IPS-NIHi7 (cell line): ENCODE measurements at regions not wholly inside any gene's neighbourhood (a gene's known extent, or its start where the extent isn't known, plus 50 kb on each side); places are given as distances from the start of the nearest gene placed in this dataset.
"Not testable (repeated sequence)": the region's sequence is repeated elsewhere in the genome, so short reads cannot be mapped to it uniquely, and the experiment has no call there.

ENCODE experiments used
- DNase-seq: peaks from one replicate; pipeline ENCODE4 v3.0.0; 2012; ENCODE audit warnings: mixed read lengths; ENCODE audit errors: extremely low spot score

DNA sequence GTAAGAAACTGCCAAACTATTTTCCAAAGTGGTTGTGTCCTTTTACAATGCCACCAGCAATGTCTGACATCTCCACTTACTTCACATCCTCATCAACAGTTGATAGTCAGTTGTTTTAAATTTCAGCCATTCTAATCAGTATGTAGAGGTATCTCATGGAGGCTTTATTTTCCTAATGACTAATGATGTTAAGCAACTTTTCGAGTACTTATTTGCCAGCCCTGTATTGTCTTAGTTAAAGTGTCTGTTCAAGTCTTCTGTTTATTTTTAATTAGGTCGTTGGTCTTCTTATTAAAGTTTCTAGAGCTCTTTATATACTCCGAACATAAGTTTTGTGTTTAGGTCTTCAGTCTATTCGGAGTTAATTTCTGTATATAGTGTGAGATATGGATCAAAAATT is 54.9 kb upstream of the NBPF12 start:
- not testable (repeated sequence) for DNase-seq

DNA sequence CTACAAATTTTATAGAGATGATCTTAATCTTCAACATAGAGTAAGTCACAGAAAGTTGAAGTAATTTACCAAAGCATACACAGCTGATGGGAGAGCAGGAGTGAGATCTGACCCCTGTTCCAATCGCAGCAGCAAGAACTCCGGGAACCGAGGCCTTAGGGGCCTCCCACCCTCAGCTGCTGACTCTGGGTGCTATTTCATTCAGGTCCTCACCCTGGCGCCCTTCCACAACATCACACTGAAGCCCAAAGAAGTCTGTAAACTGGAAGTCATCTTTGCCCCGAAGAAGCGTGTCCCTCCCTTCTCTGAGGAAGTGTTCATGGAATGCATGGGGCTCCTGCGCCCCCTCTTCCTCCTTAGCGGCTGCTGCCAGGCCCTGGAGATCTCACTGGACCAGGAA is 57.0 kb upstream of the NBPF12 start:
- not testable (repeated sequence) for DNase-seq

DNA sequence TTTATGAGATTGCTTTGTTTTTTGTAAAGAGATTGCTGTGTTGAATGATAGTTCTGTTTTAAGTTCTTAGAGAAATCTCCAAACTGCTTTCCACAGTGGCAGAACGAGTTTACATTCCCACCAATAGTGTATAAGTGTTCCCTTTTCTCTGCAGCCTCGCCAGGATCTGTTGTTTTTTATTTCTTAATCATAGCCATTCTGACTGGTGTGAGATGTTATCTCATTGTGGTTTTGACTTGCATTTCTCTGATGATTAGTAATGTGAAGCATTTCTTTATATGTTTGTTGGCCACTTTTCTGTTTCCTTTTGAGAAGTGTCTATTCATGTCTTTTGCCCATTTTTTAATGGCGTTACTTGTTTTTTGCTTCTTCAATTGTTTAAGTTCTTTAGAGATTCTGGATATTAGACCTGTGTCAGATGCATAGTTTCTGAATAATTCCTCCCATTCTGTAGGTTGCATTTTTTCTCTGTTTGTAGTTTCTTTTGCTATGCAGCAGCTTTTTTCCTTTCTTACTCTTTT is 74.3 kb upstream of the NBPF12 start:
- DNase-seq: not testable (repeated sequence)

DNA sequence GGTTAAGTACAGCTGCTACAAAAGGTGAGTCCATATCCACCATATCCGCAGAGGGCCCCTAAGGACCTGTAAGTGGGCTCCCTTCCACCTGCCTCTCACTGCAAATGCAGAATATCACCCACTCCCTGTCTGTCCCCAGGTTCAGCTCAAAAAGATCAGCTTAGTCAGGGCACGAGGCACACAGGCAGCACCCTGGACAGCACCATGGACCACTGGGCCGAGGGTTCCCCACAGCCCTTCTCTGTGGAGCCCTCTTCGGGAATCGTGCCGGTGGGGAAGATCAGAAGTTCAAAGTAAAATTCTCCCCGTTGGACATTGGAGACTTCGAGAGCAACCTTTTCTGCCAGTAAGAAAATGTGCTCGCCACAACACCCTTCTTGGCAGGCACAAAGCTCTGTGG is 85.0 kb upstream of the NBPF12 start:
- not testable (repeated sequence) for DNase-seq

DNA sequence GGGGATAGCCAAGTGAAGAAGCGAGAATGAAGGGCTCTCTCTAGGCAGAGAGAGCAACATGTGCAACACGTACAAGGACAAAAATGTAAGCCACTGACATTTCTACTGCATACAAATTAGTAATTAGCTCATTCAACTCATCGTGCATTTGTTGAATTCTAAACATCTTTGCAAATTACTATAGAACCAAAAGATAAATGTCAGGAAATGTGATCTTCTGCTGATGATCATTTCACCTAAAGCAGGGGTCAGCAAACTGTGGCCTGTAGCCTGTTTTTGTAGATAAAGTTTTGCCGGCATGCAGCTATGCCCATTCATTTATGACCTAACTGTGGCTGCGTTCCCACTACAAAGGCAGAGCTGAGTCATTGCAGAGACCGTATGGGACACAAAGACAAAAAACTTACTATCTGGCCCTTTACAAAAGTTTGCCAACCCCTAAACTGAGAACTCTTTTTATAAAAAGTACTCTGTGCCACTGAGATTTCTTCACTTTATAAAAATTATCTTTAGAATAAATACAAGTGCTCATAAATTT is 87.7 kb upstream of the NBPF12 start:
- not testable (repeated sequence) for DNase-seq

DNA sequence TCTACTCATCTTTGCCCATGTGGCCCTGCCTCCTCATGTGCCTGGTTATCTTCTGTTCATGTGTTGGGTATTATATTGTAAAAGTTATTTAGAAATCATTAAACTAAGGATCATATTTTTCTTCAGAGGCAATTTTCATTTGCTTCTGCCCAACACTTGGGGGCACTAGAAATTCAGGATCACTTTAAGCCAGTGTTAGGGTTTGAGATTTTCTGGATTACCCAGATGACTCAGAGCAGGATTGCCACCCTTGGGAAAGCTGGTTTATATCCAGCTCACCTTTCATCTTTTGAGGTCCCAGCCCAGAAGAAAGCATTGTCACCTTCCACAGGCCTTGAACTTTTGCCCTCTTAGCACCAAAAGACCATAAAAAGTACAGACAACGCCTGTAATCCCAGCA is 99.4 kb upstream of the NBPF12 start:
- not testable (repeated sequence) for DNase-seq

DNA sequence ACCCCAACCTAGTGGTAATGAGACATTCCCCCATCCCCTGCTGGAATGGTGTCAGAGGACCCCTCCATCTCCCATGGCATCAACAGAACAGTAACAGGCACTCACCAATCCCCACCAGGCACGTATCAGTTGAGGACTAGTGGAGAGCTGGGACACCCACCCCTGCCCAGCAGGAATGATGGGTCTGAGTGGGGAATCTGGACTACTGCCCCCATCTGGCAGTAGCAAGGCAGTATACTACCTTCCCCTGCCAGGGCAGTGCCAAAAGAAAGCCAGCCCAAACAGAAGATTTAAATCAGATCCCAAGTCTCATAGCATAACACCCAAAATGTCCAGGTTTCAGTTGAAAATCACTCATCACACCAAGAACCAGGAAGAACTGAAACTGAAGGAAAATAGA is 111.2 kb upstream of the NBPF12 start:
- not testable (repeated sequence) for DNase-seq

DNA sequence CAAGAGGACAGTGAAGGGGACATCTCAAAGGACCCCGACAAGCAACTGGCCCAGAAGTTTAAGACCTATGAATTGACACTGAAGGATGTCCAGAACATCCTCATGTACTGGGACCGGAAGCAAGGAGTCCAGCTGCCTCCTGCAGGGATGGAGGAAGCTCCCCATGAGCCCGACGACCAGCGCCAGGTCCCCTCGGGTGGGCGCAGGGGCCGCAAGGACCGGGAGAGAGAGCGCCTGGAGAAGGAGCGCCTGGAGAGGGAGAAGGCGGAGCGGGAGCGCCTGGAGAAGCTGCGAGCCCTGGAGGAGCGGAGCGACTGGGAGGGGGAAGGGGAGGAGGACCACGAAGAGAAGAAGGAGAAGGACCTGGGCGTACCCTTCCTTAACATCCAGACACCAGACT is 143.9 kb upstream of the NBPF12 start:
- not testable (repeated sequence) for DNase-seq

DNA sequence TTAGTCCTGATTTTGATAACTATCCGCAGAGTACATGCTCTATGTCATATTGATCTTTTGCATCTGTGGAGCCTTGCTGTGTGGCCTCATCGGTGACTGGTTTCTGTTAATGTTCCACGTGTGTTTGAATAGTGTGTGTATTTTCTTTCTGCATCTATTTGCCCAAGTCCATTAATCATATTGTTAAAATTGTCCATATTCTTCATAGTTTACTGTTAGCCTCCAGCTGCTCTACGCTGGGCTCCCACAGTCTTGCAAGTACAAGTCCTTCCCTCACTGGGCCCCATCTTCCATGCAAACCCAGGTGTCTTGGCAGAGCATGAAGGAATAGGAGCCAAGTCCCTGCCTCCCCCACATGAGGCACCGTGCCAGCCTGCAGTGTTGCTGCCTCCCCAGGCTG is 145.4 kb upstream of the NBPF12 start:
- DNase-seq: not testable (repeated sequence)

DNA sequence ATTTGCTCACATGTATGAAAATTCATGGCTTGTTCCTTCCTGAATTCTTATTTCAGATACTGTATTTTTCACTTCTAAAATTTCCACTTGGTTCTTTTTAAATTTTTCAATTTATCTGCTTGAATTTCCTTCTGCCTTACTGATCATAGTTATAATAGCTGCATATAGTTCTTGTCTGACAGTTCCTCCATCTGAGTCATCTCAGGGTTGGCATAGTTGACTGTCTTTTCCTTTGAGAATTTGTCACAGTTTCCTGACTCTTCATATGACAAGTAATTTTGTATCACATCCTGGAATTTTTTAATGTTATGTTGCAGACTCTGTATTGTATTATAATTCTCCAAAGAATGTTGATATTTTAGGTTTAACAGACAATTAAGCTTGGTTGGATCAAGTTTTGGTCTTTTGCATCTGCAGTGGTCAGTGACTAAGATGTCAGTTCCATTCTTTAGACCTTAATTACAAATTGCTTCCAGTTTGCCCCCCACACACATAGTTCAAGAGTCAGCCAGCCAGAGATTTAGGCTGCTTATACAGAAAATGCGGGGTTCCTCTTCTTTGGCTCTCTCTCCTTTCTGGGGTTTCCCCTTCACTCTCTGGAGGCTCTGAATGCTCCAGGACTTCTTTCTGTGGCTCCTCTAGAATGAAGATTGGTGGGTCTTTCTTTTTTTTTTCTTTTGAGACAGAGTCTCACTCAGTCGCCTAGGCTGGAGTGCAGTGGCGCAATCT is 153.7 kb upstream of the NBPF12 start:
- not testable (repeated sequence) for DNase-seq

DNA sequence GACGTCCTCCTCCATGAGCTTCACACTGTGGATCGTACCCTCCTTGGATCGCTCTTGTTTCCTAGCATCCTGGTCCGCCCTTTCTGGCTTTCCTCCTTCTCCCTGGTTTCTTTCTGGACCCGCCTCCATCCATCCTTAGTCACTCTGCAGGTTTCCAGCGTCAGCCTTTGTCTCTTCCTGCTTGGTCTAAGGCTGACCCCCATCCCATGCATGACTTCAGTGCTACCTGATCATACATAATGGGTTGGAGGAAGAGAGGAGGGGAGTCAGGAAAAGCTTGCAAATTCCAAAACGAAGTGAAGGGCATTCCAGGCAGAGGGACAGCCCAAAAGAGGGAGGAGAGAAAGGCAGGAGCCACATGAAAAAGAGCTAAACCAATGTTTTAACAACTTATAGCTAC is 156.9 kb upstream of the NBPF12 start:
- DNase-seq: not testable (repeated sequence)

DNA sequence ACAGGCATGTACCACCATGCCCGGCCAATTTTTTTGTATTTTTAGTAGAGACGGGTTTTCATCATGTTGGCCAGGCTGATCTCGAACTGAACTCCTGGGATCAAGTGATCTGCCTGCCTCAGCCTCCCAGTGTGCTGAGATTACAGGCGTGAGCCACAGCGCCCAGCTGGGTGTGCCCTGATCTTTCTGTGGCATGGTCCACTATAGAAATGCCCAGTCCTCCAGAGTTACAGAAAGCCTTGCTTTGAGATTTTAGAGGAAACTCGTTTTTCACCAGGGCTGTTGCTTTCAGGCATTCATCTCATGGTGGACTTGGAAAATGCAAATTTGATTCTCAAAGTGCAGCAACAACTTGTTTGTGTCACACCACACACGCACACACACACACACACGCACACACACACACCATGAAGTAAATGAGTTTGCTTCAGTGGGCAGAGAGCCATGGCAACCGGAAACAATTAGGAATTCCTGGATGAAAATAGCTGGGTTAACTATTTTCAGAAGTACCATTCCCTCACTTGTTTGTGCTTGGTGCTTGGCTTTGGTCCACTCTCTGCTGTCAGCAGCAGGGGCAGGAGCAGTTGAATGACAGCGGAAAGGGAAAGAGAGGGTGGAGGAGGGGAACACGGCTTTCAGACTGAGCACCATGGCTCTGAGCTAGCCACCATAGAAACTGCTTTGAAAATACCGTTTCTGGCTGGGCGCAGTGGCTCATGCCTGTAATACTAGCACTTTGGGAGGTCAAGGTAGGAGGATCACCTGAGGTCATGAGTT is 160.1 kb upstream of the NBPF12 start:
- DNase-seq: not testable (repeated sequence)

DNA sequence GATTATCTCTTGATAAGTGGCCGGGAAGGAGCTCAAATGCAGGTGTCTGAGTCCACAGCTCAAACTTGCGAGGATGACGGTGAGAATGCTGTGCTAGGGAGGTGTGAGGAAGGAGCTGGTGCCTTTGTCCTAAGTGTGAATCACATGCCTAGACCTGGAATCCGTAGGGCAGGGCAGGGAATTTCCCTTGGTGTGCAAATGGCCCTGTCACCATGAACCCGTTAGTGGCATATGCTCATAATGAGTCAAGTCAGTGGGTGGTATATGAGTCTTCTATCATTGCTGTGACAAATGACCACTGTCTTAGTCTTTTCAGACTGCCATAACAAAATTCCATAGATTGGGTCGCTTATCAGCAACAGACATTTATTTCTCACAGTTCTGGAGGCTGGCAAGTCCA is 163.1 kb upstream of the NBPF12 start:
- not testable (repeated sequence) for DNase-seq

DNA sequence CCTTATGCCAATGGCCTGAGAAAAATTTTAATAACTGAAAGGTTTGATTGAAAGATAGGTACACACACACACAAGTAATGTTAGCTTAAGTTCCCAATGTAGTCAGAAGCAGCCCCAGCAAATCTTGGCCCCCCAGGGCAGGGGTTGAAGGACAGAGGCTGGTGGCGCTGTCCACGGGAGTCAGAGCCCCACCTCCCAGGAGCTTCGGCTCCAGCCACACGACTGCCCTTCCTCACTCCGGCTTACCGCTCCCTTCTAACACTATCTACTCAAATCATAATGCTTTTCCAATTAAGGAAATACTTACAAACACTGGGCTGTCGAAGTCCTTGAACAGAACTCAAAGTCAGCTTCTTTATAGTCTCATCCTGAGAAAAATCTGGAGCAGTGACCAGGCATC is 163.9 kb upstream of the NBPF12 start:
- not testable (repeated sequence) for DNase-seq

DNA sequence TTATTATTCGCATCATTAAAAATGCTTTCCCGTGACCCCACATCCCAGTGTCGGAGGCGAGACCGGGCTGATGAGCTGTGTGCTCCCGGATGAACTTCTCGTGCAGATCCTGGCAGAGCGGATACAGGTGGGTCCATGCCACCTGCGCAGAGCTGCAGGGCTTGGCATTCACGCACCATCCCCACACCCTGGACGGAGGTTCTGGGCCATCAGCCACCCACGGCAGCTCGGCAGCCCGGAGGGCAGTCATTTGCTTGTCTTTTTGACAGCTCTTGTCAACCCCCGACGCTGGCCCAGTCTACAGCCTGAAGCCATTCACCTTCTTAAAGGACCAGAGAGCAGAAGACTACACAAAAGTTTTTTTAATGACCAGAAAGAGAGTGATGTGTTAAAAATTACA is 166.7 kb upstream of the NBPF12 start:
- DNase-seq: not testable (repeated sequence)

DNA sequence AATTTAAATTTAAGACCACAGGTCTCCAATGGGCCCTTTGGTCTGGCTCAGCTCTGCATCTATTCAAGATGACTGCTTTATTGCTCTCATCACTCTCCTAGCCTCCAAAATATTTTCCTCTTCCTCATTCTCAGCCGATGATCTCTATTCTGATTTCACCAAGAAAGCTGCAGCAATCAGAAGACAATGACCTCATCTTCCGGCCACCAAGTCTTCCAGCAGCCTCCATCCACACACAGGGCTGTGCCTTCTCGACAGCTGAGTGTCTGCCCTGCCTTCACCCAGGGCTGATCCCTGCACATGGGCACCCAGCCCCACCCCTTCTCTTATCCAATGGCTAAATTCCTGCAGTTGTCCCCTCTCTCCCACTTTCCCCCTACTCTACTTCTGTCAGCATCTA is 167.1 kb upstream of the NBPF12 start:
- not testable (repeated sequence) for DNase-seq

DNA sequence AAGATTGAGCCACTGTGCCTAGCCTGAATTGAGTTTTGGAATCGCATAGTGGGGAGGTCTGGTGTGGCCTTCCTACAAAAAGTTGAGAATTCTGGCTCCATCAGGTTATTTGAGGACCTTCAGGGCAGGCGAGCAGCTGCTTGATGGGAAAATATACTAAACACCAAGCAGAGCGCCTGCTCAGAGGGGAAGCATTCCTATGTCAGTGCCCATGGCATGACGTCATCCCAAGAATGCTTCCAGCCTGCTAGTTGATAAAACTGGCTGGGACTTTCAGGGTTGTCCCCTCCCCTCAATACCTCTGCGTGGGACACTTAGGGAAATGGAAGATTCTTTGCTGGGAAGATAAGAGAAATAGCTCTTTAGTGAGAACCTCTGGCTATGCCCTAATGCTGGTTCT is 174.9 kb upstream of the NBPF12 start:
- DNase-seq: not testable (repeated sequence)

DNA sequence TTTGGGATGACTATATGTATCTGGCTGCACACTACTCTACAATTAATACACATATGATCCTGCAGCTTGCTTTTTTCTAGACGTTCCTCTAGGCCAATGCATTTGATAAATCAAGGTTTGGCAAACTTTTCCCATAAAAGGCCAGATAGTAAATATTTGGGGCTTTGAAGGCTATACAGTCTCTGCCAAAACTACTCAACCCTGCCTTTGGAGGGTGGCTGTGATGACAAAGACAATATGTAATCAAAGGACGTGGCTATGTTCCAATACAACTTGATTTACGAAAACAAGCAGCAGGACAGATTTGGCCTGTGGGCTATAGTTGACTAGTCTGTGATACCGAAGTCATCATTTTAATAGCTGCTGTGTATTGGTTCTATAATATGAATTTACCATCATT is 181.3 kb upstream of the NBPF12 start:
- not testable (repeated sequence) for DNase-seq

DNA sequence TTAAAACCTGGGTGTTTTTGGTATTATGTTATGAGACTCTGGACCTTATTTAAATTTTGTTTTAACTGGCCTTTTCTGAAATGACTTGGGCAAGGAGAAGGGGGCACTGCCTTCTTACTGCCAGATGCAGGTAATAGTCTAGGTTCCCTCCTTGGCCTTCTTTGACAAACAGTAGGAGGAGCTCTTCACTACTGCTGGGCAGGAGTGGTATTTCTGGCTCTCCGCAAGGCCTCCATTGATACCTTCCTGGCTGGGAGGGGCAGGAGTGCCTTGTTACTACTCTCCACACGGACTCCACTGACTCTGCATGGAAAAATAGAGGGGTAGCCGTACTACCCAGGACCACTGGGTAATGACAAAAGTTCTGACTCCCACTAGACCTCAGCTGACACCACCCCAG is 189.4 kb upstream of the NBPF12 start:
- not testable (repeated sequence) for DNase-seq

DNA sequence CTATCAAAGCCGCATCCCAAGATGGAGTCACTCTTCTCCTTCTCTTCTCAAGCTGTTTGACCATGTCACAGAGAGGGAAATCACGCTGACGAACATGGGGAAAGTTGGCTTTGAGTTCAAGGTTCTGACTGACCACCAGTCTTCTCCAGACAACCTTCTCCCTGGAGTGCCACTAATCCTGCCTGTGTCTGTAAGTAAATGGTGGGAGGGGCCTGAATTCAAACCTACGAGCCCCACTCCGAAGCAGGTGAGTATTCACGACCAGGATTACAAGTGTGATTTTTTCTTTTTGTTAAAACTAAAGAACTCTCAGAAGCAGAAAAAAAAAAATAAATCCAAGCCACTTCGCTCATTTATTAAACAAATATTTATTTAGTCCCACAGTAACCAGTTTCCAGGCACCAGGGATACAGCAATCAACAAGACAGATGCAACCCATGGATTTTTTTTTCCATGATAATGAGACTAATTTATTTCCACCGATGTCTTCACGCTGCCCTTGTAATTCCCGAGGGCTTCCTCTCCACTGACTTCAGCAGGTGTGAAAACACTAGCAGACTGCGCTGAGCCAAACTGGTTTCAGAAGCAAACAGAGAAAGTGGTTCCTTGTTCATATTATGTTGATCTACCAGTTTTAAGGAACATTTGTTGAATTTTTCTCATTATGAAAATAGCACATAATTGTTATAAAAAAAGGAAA is 206.0 kb upstream of the NBPF12 start:
- DNase-seq: not testable (repeated sequence)

DNA sequence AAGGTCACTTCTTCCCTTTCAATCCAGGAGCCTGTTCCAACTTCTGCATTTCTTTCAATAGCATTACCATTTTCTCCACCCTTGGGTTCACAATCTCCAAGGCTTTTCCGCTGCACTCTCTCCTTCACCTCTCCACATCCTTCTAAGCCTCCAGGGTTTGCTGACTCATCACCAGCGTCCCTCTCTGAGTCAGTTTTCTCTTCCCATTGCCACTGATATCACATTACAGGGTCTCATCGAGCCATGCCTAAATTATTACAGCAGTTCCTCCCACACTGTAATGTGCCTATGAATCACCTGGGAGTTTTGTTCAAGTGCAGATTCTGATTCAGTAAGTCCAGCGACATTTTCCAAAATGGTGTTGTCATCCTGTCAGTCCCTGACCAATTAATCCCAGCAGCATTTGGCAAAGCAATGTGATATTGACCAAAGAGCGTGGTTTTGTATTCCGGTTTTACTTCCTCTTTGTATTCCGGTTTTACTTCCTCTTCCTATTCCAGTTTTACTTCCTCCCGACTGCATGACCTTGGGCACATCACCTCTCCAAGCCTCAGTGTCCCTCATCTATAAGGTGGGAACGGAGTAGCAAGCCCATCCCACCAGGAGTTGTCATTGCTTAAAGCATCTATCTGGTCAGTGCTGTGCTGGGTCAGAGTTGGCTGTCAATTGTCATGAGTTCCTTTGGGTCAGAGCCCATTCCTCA is 208.3 kb upstream of the NBPF12 start:
- not testable (repeated sequence) for DNase-seq
